Hepatocyte (in vitro differentiated cells): ENCODE measurements at regions not wholly inside any gene's neighbourhood (a gene's known extent, or its start where the extent isn't known, plus 50 kb on each side); places are given as distances from the start of the nearest gene placed in this dataset.
"Not testable (repeated sequence)": the region's sequence is repeated elsewhere in the genome, so short reads cannot be mapped to it uniquely, and the experiment has no call there.

Experiments
- DNase-seq: peaks from one replicate; pipeline ENCODE4 v3.0.0-alpha.2; 2016; ENCODE audit warnings: low spot score
- H2AFZ ChIP-seq: fragments of 200-600 bp; sonication (generic); 2 replicates; pipeline ENCODE4 v1.6.0; 2016; ENCODE audit warnings: antibody characterized with exemption, mild to moderate bottlenecking
- H3K27ac ChIP-seq: fragments of 200-600 bp; sonication (generic); 2 replicates; pipeline ENCODE4 v1.5.1; 2016; ENCODE audit warnings: mild to moderate bottlenecking
- H3K27me3 ChIP-seq: fragments of 200-600 bp; sonication (generic); 2 replicates; pipeline ENCODE4 v1.6.1; 2016
- H3K36me3 ChIP-seq: fragments of 200-600 bp; sonication (generic); replicated peaks from 2 replicates; pipeline ENCODE4 v1.5.1; 2016; ENCODE audit warnings: low read depth; ENCODE audit not compliant: insufficient read depth
- H3K4me1 ChIP-seq: fragments of 200-600 bp; sonication (generic); 2 replicates; pipeline ENCODE4 v1.5.1; 2016; ENCODE audit warnings: mild to moderate bottlenecking, moderate library complexity; ENCODE audit not compliant: insufficient read depth
- H3K4me2 ChIP-seq: fragments of 200-600 bp; sonication (generic); 2 replicates; pipeline ENCODE4 v1.6.0; 2016
- H3K4me3 ChIP-seq: fragments of 200-600 bp; sonication (generic); 2 replicates; pipeline ENCODE4 v1.5.1; 2016; ENCODE audit warnings: mild to moderate bottlenecking
- H3K79me2 ChIP-seq: fragments of 200-600 bp; sonication (generic); 2 replicates; pipeline ENCODE4 v1.6.0; 2017; ENCODE audit warnings: mild to moderate bottlenecking
- H3K9me2 ChIP-seq: fragments of 200-600 bp; sonication (generic); replicated peaks from 2 replicates; pipeline ENCODE4 v1.6.0; 2017; ENCODE audit warnings: mild to moderate bottlenecking; ENCODE audit not compliant: insufficient read depth
- H3K9me3 ChIP-seq: fragments of 200-600 bp; sonication (generic); 2 replicates; pipeline ENCODE4 v1.5.1; 2016; ENCODE audit warnings: low read depth, mild to moderate bottlenecking
- H4K20me1 ChIP-seq: fragments of 200-600 bp; sonication (generic); 2 replicates; pipeline ENCODE4 v1.6.0; 2016; ENCODE audit warnings: mild to moderate bottlenecking; ENCODE audit not compliant: insufficient read depth, poor library complexity, severe bottlenecking
- CTCF ChIP-seq: fragments of 200-600 bp; sonication (generic); IDR thresholded peaks from 2 replicates; pipeline ENCODE4 v1.5.1; 2016; ENCODE audit warnings: antibody characterized with exemption, mild to moderate bottlenecking; ENCODE audit not compliant: poor library complexity
- EZH2 ChIP-seq: fragments of 200-600 bp; sonication (generic); IDR thresholded peaks from 2 replicates; pipeline ENCODE4 v1.6.1; 2016; ENCODE audit warnings: antibody characterized with exemption, mild to moderate bottlenecking, borderline replicate concordance
- EZH2phosphoT487 ChIP-seq: fragments of 200-600 bp; sonication (generic); IDR thresholded peaks from one replicate; pipeline ENCODE4 v1.6.1; 2018; ENCODE audit warnings: antibody characterized with exemption, mild to moderate bottlenecking, low read depth, moderate library complexity; ENCODE audit not compliant: unreplicated experiment, severe bottlenecking
- WGBS: methylation state at CpG from one replicate; pipeline ENCODE4 v1.1.6; 2016; ENCODE audit warnings: low lambda C conversion rate; ENCODE audit errors: missing lambda C conversion rate; 5-methylcytosine and 5-hydroxymethylcytosine counted together

- no peaks in the 10 kb centered on the region for H3K36me3 ChIP-seq
- DNase-seq, result no peak
- no peaks in the 10 kb centered on the region for H3K4me1 ChIP-seq
- H2AFZ ChIP-seq, result no peak overlapping the region
- no peaks in the 10 kb centered on the region for H4K20me1 ChIP-seq
- 66% methylated on average over 2 of the region's 2 CpGs for WGBS
- H3K27ac ChIP-seq, result no peak overlapping the region
- no peaks in the 10 kb centered on the region for H3K9me3 ChIP-seq
- no peaks in the 10 kb centered on the region for H3K79me2 ChIP-seq
- H3K4me2 ChIP-seq, result no peak overlapping the region
- H3K9me2 ChIP-seq, result no peaks in the 10 kb centered on the region
- TF ChIP-seq EZH2 (no peak), CTCF (no peak), EZH2phosphoT487 (no peak)
- no peaks in the 10 kb centered on the region for H3K27me3 ChIP-seq
- no peak overlapping the region for H3K4me3 ChIP-seq
Measured at GRCh38 chr4:44983083-44983482, 256.7 kb upstream of the GNPDA2 start.

DNA sequence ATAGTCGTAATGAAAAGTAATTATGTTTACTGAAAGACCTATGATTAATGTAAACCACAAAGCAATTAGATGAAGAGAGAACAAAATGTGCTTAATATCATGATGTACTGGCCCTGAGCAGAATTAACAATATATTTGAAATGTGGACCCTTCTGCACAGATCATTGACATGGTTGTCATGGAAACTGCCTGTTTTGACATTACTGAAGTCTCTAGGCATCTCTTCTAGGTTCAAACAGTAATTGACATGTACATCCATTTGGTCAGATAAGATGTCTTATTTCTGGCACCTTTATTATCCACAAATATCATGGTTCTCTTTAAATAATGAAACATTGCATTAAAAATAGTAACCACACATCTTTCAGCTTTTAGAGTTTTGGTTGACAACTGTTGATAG lies 251.7 kb upstream of the GNPDA2 start:
- no peaks in the 10 kb centered on the region for H3K4me1 ChIP-seq
- H3K79me2 ChIP-seq, result no peaks in the 10 kb centered on the region
- TF ChIP-seq EZH2phosphoT487 (no peak), CTCF (no peak), EZH2 (no peak)
- no peak overlapping the region for H3K27ac ChIP-seq
- no peak overlapping the region for H3K4me3 ChIP-seq
- DNase-seq, result no peak
- H4K20me1 ChIP-seq, result no peaks in the 10 kb centered on the region
- H3K27me3 ChIP-seq, result no peaks in the 10 kb centered on the region
- no peak overlapping the region for H3K4me2 ChIP-seq
- H3K36me3 ChIP-seq, result no peaks in the 10 kb centered on the region
- no peaks in the 10 kb centered on the region for H3K9me3 ChIP-seq
- 67% methylated on average over 1 of the region's 1 CpG for WGBS
- H2AFZ ChIP-seq, result no peak overlapping the region
- no peaks in the 10 kb centered on the region for H3K9me2 ChIP-seq

DNA sequence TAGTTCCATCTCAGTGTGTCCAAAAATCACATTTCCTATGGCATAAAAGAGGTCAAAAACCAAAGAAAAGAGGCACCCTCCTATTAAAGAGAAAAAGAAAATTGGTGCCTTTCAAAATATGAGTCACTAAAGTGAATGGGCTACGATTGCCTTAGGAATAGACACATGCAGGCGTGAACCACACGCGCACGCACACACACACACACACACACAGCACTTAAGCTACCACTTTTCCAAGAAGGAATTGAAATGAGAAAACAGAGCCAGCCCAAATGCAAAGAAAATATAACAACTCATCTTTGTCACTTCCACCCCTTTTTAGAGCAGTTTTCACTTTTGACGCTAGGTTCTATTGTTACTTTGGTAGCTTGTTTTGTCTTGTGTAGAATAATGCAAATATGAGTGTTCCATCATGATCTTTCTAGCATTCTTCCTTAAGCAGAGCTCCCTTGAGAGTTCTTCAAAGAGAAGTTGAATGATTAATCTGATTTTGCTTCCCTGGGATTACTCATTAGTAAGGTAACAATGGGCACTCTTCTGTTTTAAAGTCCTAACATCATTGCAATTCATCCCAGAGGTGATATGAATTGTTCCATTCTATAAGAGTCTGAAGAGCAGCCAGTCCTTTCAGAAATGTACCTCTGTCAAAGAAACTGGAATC lies 239.2 kb upstream of the GNPDA2 start:
- H3K27me3 ChIP-seq, result no peaks in the 10 kb centered on the region
- H3K9me2 ChIP-seq, result no peaks in the 10 kb centered on the region
- no peak overlapping the region for H3K4me3 ChIP-seq
- H3K79me2 ChIP-seq, result no peaks in the 10 kb centered on the region
- no peak for DNase-seq
- no peak overlapping the region for H3K27ac ChIP-seq
- H3K4me2 ChIP-seq, result no peak overlapping the region
- WGBS, result 86% methylated on average over 6 of the region's 6 CpGs
- no peak overlapping the region for H2AFZ ChIP-seq
- TF ChIP-seq CTCF (no peak), EZH2phosphoT487 (no peak), EZH2 (no peak)
- no peaks in the 10 kb centered on the region for H3K9me3 ChIP-seq
- no peaks in the 10 kb centered on the region for H3K4me1 ChIP-seq
- no peaks in the 10 kb centered on the region for H3K36me3 ChIP-seq
- H4K20me1 ChIP-seq, result no peaks in the 10 kb centered on the region

GRCh38 chr4:44964086-44964485 lies 237.7 kb upstream of the GNPDA2 start:
- not testable (repeated sequence) for H3K4me2 ChIP-seq, H3K36me3 ChIP-seq, H3K9me2 ChIP-seq, H3K4me1 ChIP-seq, H3K4me3 ChIP-seq, DNase-seq, H3K27me3 ChIP-seq, H3K9me3 ChIP-seq, H3K79me2 ChIP-seq, H2AFZ ChIP-seq, H3K27ac ChIP-seq, H4K20me1 ChIP-seq
- WGBS, result 51% methylated on average over 5 of the region's 5 CpGs
